Skeletal muscle tissue (tissue), 3 donors: ENCODE measurements at regions not wholly inside any gene's neighbourhood (a gene's known extent, or its start where the extent isn't known, plus 50 kb on each side); places are given as distances from the start of the nearest gene placed in this dataset.
"Not testable (repeated sequence)": the region's sequence is repeated elsewhere in the genome, so short reads cannot be mapped to it uniquely, and the experiment has no call there.

ENCODE experiments used
- H3K27ac ChIP-seq: one replicate; pipeline ENCODE4 v1.7.0; 2013; ENCODE audit warnings: mild to moderate bottlenecking, low read depth, low read length, inconsistent platforms
- H3K27me3 ChIP-seq, 3 donors: one replicate each; pipeline ENCODE4 v1.7.0; 2013; ENCODE audit warnings: low read length in 3 of 3; ENCODE audit not compliant: control insufficient read depth in 3 of 3, insufficient read depth in 3 of 3
- H3K36me3 ChIP-seq, 3 donors: one replicate each; pipeline ENCODE4 v1.7.0; 2013; ENCODE audit warnings: low read length in 3 of 3; ENCODE audit not compliant: control insufficient read depth in 3 of 3, insufficient read depth in 3 of 3
- H3K4me1 ChIP-seq, 3 donors: one replicate each; pipeline ENCODE4 v1.7.0; 2013; ENCODE audit warnings: low read length in 3 of 3, mild to moderate bottlenecking in 3 of 3; ENCODE audit not compliant: control insufficient read depth in 3 of 3, insufficient read depth in 3 of 3
- H3K4me3 ChIP-seq, 3 donors: one replicate each; pipeline ENCODE4 v1.7.0; 2013; ENCODE audit warnings: low read length in 3 of 3
- H3K9ac ChIP-seq, 3 donors: one replicate each; pipeline ENCODE4 v1.7.0; 2013; ENCODE audit warnings: low read length in 3 of 3, mild to moderate bottlenecking in 3 of 3, moderate library complexity in 2 of 3, low read depth in 1 of 3
- H3K9me3 ChIP-seq, 3 donors: one replicate each; pipeline ENCODE4 v1.7.0; 2013; ENCODE audit warnings: low read length in 3 of 3; ENCODE audit not compliant: control insufficient read depth in 3 of 3
- donor health status: Osteomylitis.

DNA sequence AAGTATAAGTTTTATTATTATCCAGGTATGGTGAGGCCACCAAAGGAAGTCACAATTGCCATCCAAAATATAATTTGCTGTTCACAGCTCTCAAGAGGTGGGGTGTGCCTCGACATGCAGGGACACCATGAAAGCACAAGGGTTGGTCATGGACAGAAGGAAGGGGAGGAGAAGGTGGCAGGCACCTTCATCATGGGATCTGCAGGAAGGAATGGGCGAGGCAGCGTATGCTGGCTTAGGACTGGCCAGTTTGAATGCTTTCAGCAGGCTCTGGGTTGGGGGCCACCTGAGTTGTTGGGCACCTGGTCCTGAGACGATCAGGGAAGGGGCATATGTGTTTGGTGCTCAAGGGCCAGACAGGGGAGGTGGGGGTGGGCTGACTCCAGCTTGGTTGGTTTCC, 777.2 kb upstream of the TPTE start:
- not testable (repeated sequence) for H3K27me3 ChIP-seq, H3K9me3 ChIP-seq, H3K27ac ChIP-seq

DNA sequence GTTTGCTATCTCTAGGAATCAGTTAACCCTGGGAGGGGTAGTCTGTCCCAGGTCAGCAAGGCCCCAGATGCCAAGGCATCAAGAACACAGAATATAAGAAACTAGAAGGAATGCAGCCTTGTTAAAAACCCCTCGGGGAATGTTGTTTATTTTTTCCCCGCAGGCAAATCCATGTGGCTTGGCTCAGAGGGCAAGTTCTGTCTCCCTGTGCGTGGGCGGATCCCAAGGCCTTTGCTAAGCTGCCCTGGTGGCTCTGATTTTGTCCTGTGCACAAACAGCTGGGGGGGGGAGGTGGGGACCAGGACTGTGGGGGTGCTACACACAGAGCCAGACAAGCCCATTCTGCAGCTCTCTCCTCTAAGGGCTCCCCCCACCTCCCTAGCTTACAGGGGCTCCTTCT, 776.8 kb upstream of the TPTE start:
- H3K9me3 ChIP-seq, H3K4me1 ChIP-seq, H3K36me3 ChIP-seq, H3K27me3 ChIP-seq, H3K9ac ChIP-seq, H3K27ac ChIP-seq, H3K4me3 ChIP-seq: not testable (repeated sequence)

More for the DNA sequence above, 777.2 kb upstream of the TPTE start:
- H3K36me3 ChIP-seq, H3K9ac ChIP-seq, H3K4me1 ChIP-seq, H3K4me3 ChIP-seq: not testable (repeated sequence)

DNA sequence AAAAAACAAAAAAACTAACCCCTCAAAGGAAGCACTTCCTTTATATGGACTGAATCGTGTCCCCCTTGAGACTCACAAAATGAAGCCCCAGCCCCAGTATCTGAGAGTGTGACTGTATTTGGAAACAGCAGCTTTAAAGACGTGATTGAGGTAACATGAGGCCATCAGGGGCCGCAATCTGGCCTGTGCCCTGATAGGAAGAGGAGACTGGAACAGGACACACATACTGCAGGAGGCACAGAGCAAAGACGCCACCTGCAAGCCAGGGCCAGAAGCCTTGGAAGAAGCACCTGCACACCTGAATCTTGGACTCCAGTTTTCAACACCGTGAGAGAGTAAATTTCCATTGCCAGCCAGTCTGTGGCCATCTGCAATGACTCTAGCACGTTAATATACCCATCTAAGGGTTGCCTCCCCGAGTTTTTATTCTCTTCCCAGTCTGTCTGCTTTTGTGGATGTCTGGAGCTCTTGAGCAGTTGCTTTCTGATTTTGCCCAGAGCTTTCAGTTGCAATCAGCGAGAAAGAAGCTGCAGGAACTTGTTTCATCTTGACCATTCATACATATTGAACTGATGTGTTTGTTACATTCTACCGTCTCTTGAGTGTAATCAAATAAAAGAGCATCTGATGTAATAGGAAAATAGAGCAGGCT, 775.8 kb upstream of the TPTE start:
- not testable (repeated sequence) for H3K36me3 ChIP-seq, H3K27ac ChIP-seq, H3K4me3 ChIP-seq, H3K4me1 ChIP-seq, H3K9ac ChIP-seq, H3K9me3 ChIP-seq, H3K27me3 ChIP-seq

DNA sequence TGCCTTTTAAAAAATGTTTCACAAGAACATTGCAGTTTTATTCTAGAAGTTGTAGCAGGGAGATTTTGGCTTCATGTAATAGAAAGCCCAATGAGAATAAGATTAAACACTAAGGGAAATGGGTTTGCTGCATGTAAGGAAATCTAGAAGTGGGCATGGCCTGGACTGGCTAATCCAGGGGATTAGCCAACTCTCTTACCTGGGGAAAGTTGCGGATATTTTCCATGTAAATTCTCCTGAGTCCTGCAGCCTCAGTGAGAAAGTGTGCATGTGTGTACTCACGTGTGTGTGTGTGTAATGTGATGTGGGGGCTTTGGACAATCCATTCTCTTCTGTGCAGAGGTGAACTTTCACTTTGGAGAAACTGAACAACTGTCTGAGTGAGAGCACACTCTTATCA, 775.1 kb upstream of the TPTE start:
- not testable (repeated sequence) for H3K9me3 ChIP-seq, H3K27me3 ChIP-seq, H3K36me3 ChIP-seq, H3K9ac ChIP-seq, H3K4me3 ChIP-seq, H3K27ac ChIP-seq, H3K4me1 ChIP-seq

DNA sequence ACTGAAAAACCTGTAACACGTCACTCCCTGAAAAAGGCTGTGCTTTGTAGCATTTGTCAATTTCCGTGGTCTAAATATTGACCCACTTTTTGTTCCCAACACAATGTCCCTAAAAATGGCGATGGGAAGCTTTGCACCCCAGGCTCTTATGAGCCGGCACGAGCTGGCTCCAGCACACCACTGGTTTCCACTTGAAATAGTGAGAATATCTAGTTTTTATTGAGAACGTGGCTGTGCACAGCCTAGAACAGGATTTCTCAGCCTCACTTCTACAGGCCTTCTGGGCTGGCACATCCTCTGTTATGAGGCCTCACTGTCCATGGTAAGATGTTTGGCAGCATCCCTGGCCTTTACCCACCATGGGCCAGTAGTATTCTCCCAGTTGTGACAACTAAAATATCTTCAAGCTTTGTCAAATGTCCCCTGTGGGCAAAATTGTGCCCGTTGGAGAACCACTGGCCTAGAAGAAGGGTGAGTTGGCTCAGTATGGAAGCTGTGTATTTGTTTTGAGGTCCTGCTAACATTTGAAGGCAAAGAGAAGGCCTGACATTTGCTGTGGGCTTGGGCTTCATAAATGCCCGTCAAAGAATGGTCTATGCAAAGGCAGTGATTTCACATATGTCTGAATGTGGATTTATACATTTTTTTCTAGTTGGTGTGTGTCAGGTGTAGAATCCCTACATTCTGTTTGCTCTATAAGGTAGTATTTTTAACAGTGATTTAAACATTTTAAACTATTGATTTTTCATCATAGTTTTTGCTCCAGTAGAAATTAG, 774.4 kb upstream of the TPTE start:
- H3K36me3 ChIP-seq, H3K9me3 ChIP-seq, H3K9ac ChIP-seq, H3K27me3 ChIP-seq, H3K4me1 ChIP-seq, H3K4me3 ChIP-seq, H3K27ac ChIP-seq: not testable (repeated sequence)

DNA sequence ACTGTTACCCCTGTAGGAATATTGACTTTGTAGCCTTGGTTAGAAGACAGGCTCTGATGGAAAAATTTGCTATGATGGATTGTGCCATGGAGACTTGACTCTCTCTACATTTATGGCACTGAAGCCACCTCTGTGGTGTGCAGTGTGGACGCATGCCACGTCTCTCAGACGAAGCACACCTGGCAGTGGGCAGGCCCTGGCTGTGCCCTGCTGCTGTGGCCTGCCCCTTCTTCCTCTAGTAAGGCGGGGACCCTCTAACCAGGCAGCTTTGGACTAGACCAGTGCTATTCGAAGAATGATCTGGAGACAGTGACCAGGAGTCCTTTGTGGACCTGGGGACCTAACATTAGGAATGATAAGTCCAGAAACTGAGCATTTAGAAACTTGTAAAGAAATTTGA, 773.5 kb upstream of the TPTE start:
- H3K27me3 ChIP-seq, H3K4me1 ChIP-seq, H3K36me3 ChIP-seq, H3K9ac ChIP-seq, H3K9me3 ChIP-seq, H3K4me3 ChIP-seq, H3K27ac ChIP-seq: not testable (repeated sequence)

DNA sequence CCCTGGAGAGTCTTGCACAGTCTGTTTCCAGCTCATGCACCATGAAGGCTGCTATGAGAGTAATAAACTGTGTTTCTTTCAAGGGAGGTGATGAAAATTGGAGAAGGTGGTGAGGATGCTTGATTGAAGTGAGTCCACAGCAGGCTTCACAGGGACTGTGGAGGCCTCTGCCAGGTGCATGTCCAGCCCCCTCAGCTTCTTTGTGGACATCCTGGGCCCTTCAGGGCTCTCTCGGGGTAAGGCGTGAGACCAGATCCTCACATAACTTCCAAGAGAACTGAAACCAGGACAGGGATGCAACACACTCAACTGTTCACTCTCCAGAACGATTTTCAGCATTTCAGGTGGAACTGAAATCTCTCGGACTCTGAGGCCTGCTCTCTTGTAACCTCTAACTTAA, 772.9 kb upstream of the TPTE start:
- not testable (repeated sequence) for H3K27me3 ChIP-seq, H3K9me3 ChIP-seq, H3K36me3 ChIP-seq, H3K4me1 ChIP-seq, H3K9ac ChIP-seq, H3K4me3 ChIP-seq, H3K27ac ChIP-seq

DNA sequence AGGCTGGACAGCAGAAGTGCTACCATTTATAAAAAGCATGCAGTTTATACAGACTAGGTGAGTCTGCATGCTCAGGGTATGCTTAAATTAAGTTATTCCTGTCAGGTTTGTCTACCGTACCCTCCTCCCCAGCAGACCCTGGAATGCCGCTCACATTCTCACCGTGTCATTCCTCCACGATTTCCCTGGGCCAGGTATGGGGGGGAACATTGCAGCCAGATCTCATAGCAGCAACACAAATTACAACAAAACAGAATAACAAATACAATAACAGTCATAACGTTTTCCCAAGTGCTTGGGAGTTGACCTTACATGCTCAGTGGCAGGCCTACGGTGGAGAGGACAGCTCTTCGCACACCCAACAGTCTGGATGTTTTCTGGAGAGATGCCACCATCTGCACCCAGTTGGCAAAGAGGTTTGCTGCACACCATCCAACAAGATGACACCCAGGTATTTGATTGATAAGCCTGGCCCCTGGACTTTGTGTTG, 771.6 kb upstream of the TPTE start:
- not testable (repeated sequence) for H3K36me3 ChIP-seq, H3K4me1 ChIP-seq, H3K27ac ChIP-seq, H3K4me3 ChIP-seq, H3K9me3 ChIP-seq, H3K27me3 ChIP-seq, H3K9ac ChIP-seq

DNA sequence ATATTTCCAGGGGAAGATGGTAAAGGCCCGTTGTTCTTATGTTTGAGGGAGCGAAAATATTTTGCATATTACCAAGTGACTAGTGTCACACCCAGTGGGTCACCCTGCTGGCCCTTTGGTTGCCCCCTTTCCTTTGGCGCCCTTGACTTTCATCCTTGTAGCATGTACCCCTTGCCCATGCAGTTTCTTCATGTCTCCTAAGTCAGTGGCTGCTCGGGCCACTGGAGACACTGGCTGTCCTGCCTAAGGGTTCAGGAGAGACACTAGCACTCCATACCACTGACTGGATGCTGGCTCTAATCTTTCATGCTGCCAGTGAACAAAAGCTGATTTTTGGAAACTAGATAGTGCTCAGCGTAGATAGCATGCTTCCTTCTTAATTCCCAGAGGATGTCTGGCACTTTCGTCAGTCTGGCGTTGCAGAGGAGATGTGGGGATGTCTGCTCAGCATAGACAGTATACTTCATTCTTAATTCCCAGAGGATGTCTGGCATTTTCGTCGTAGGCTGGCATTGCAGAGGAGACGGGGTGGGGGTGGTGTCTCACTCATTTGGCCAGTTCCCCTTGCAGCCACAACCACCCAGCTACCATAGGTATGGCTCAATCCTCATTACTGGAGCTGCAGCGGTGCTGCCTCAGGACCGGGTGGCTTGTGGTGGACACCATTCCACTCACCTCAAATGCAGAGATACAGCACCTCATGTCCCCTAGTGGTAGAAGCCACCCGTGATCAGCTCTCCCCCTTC, 770.9 kb upstream of the TPTE start:
- H3K9ac ChIP-seq: no peak overlapping the region
- H3K36me3 ChIP-seq: no peaks in the 10 kb centered on the region
- peaks cover 2 to 6% (median 6%) of the 10 kb centered on the region in 3 donors for H3K9me3 ChIP-seq
- no peak overlapping the region for H3K4me3 ChIP-seq
- no peaks in the 10 kb centered on the region for H3K27me3 ChIP-seq
- no peak overlapping the region for H3K27ac ChIP-seq
- H3K4me1 ChIP-seq: no peaks in the 10 kb centered on the region

DNA sequence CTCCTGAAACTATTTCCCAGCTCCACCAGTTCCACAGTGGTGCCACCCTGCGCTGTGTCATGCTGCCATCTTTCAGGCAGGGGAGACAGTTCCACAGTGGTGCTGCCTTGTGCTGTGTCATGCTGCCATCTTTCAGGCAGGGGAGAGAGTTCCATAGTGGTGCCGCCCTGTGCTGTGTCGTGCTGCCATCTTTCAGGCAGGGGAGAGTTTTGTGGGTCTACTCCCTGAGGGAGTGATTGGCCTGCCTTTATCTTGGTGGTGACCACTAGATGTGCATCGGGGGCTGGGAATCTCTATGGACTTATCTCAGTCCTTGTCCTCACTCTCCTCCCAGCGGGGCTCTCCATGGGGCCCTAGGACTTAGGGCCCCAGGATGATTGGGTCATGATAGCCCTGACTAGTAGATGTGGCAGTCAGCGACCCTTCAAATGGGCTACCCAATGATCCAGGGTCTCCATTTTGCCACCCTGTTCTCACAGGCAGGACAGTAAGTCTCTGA, 770.2 kb upstream of the TPTE start:
- not testable (repeated sequence) for H3K9me3 ChIP-seq, H3K36me3 ChIP-seq, H3K9ac ChIP-seq, H3K27ac ChIP-seq, H3K27me3 ChIP-seq, H3K4me1 ChIP-seq, H3K4me3 ChIP-seq
